ENCODE measurements at regions not wholly inside any gene's neighbourhood (a gene's known extent, or its start where the extent isn't known, plus 50 kb on each side); places are given as distances from the start of the nearest gene placed in this dataset.

DNA sequence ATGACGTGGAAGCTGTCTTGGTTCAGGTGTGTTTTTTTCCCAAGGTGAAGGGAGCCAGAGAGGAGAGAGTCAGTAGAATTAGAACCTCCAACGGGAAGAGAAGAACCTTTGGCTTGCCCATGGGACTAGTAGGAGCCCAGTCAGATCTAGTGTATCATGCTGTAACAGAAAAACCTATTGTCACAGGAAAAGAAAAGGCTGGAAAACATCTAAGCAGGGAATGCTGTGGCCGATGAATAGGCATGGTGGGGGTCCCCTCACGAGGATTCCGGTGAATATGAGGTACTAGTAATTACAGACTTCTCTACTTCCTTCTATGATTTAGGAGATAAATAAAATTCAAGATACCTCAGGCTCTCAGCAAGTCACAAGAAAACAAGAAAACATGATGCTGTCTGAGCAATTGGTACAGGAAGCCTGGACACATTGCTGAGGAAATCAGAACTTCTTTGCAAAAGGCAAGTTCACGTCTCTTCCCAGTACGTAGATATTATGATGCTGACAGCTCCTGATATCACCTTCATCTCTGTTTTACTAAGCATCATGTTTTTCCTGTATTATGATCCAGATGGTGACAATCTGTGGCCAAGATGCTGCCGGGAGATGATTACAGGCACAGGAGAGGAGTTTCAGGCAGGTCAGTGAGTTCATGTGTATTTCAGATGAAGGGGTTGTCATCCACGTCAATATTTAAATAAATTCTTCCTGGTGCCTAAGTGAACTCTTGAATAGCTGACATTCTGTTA lies 54.3 kb upstream of the NPY start:
- Histone ChIP-seq H3K9me2 (no peaks in the 10 kb centered on the region), H3K4me1 (ENCODE audit: control insufficient read depth in 1 of 2, insufficient read depth in 2 of 2, low read depth in 1 of 2, low read length in 1 of 2) (peaks cover 0 to 36% of the 10 kb centered on the region in 2 experiments; a peak in 2 of 4 replicates), H2AFZ (ENCODE audit: low read depth) (no peak overlapping the region), H3K9me3 (no peaks in the 10 kb centered on the region), H3K27me3 (ENCODE audit: insufficient read depth) (no peaks in the 10 kb centered on the region), H3K27ac (ENCODE audit: low read depth in 2 of 2, low read length in 1 of 2) (peak overlapping the region in 1 of 2 experiments; percentile 97; a peak in 2 of 4 replicates), H3K9ac (no peak overlapping the region), H3K4me3 (ENCODE audit: low read depth in 2 of 2, low read length in 1 of 2) (no peak overlapping the region), H4K20me1 (ENCODE audit: insufficient read depth) (no peaks in the 10 kb centered on the region), H3K79me2 (ENCODE audit: insufficient read depth) (no peaks in the 10 kb centered on the region), H3K4me2 (no peak overlapping the region), H3K36me3 (replicated peaks in 1 of 2; ENCODE audit: control insufficient read depth in 1 of 2, insufficient read depth in 2 of 2, low read length in 1 of 2) (no peaks in the 10 kb centered on the region), H3F3A (replicated peaks; ENCODE audit: insufficient read depth) (no peaks in the 10 kb centered on the region)
- TF ChIP-seq GATA2 (CRISPR knock-in tag; IDR thresholded peaks at IDR 0.05), result peak; percentile 83
- TF ChIP-seq CHD2 (IDR thresholded peaks at IDR 0.05; ENCODE audit: low read length, partially characterized antibody), result peak; percentile 46
- 0 out of 2 replicates have a peak, but pooled peaks have one; percentile 1 for TF ChIP-seq RAD21 (IDR thresholded peaks at IDR 0.05; ENCODE audit: low read length)
- TF ChIP-seq MXI1 (IDR thresholded peaks at IDR 0.05; ENCODE audit: low read depth, low read length), result peak; percentile 9; the same call in 1 of the 2 replicates
- TF ChIP-seq, protein P1, sequence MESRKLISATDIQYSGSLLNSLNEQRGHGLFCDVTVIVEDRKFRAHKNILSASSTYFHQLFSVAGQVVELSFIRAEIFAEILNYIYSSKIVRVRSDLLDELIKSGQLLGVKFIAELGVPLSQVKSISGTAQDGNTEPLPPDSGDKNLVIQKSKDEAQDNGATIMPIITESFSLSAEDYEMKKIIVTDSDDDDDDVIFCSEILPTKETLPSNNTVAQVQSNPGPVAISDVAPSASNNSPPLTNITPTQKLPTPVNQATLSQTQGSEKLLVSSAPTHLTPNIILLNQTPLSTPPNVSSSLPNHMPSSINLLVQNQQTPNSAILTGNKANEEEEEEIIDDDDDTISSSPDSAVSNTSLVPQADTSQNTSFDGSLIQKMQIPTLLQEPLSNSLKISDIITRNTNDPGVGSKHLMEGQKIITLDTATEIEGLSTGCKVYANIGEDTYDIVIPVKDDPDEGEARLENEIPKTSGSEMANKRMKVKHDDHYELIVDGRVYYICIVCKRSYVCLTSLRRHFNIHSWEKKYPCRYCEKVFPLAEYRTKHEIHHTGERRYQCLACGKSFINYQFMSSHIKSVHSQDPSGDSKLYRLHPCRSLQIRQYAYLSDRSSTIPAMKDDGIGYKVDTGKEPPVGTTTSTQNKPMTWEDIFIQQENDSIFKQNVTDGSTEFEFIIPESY (IDR thresholded peaks at IDR 0.05; ENCODE audit: borderline replicate concordance, low read depth), result no peak
- peak; percentile 36 for DNase-seq
- ChIA-PET CTCF (interaction anchor here (0.6 to 2.6 kb wide), 4 partner anchors 11 to 927 kb away, joined by 3 to 11 read pairs (median 5); no protein-coding TSS in a partner anchor), POLR2A (no interaction called here)
- 49% methylated on average over 9 of the region's 9 CpGs for WGBS (ENCODE audit: low lambda C conversion rate)

DNA sequence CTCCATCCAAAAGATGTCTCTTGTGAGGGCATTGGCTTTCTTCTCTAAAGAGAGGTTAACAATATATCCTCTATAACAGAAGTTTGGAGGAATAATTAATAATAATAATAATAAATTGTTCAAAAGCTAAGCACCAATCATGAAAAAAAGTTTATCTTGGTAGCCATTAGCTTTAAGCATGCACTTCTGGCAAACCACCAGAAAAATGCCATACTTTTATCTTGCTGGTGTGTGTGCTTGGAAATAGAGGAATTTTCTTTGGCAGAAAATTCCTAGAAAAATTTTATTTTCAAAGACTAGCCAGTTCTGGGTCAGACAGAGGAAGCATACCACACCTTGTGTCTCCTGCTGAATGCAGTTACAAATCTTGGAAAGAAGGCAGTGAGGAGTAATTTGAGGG lies 52.5 kb upstream of the NPY start:
- Histone ChIP-seq H3K36me3 (replicated peaks in 1 of 2; ENCODE audit: control insufficient read depth in 1 of 2, insufficient read depth in 2 of 2, low read length in 1 of 2) (no peaks in the 10 kb centered on the region), H3K79me2 (ENCODE audit: insufficient read depth) (no peaks in the 10 kb centered on the region), H3K4me3 (ENCODE audit: low read depth in 2 of 2, low read length in 1 of 2) (no peak overlapping the region), H3K9me2 (no peaks in the 10 kb centered on the region), H3K27ac (ENCODE audit: low read depth in 2 of 2, low read length in 1 of 2) (no peak overlapping the region), H2AFZ (ENCODE audit: low read depth) (no peak overlapping the region), H3K9ac (no peak overlapping the region), H4K20me1 (ENCODE audit: insufficient read depth) (no peaks in the 10 kb centered on the region), H3K9me3 (no peaks in the 10 kb centered on the region), H3K4me2 (no peak overlapping the region), H3K4me1 (ENCODE audit: control insufficient read depth in 1 of 2, insufficient read depth in 2 of 2, low read depth in 1 of 2, low read length in 1 of 2) (peaks cover 0 to 36% of the 10 kb centered on the region in 2 experiments; a peak in 2 of 4 replicates), H3K27me3 (ENCODE audit: insufficient read depth) (no peaks in the 10 kb centered on the region), H3F3A (replicated peaks; ENCODE audit: insufficient read depth) (no peaks in the 10 kb centered on the region)
- CTCF ChIA-PET, result no interaction called here
- DNase-seq, result no peak
- no peak for TF ChIP-seq GATA2 (CRISPR knock-in tag; IDR thresholded peaks at IDR 0.05)
- TF ChIP-seq, protein P2, sequence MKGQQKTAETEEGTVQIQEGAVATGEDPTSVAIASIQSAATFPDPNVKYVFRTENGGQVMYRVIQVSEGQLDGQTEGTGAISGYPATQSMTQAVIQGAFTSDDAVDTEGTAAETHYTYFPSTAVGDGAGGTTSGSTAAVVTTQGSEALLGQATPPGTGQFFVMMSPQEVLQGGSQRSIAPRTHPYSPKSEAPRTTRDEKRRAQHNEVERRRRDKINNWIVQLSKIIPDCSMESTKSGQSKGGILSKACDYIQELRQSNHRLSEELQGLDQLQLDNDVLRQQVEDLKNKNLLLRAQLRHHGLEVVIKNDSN (IDR thresholded peaks at IDR 0.05; ENCODE audit: borderline replicate concordance, low read depth), result no peak
- TF ChIP-seq, protein P3, sequence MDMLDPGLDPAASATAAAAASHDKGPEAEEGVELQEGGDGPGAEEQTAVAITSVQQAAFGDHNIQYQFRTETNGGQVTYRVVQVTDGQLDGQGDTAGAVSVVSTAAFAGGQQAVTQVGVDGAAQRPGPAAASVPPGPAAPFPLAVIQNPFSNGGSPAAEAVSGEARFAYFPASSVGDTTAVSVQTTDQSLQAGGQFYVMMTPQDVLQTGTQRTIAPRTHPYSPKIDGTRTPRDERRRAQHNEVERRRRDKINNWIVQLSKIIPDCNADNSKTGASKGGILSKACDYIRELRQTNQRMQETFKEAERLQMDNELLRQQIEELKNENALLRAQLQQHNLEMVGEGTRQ (IDR thresholded peaks at IDR 0.05; ENCODE audit: borderline replicate concordance, low read depth, low read length), result no peak
- TF ChIP-seq, protein P1 (IDR thresholded peaks at IDR 0.05; ENCODE audit: borderline replicate concordance, low read depth), result no peak
- no peak for TF ChIP-seq RFX5 (IDR thresholded peaks at IDR 0.05; ENCODE audit: low read length)
- no peak for TF ChIP-seq TEAD4 (IDR thresholded peaks at IDR 0.05; ENCODE audit: borderline replicate concordance, insufficient read depth)
- TF ChIP-seq GABPA (IDR thresholded peaks at IDR 0.05; ENCODE audit: low read depth), result no peak
- TF ChIP-seq EP300 (IDR thresholded peaks at IDR 0.05; ENCODE audit: borderline replicate concordance in 1 of 2, low read depth in 1 of 2, low read length in 1 of 2), result no peak
- TF ChIP-seq, protein P4, sequence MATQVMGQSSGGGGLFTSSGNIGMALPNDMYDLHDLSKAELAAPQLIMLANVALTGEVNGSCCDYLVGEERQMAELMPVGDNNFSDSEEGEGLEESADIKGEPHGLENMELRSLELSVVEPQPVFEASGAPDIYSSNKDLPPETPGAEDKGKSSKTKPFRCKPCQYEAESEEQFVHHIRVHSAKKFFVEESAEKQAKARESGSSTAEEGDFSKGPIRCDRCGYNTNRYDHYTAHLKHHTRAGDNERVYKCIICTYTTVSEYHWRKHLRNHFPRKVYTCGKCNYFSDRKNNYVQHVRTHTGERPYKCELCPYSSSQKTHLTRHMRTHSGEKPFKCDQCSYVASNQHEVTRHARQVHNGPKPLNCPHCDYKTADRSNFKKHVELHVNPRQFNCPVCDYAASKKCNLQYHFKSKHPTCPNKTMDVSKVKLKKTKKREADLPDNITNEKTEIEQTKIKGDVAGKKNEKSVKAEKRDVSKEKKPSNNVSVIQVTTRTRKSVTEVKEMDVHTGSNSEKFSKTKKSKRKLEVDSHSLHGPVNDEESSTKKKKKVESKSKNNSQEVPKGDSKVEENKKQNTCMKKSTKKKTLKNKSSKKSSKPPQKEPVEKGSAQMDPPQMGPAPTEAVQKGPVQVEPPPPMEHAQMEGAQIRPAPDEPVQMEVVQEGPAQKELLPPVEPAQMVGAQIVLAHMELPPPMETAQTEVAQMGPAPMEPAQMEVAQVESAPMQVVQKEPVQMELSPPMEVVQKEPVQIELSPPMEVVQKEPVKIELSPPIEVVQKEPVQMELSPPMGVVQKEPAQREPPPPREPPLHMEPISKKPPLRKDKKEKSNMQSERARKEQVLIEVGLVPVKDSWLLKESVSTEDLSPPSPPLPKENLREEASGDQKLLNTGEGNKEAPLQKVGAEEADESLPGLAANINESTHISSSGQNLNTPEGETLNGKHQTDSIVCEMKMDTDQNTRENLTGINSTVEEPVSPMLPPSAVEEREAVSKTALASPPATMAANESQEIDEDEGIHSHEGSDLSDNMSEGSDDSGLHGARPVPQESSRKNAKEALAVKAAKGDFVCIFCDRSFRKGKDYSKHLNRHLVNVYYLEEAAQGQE (IDR thresholded peaks at IDR 0.05; ENCODE audit: low read depth, low read length), result no peak
- POLR2A ChIA-PET, result no interaction called here

All from SK-N-SH (cell line).